ENCODE measurements at regions not wholly inside any gene's neighbourhood (a gene's known extent, or its start where the extent isn't known, plus 50 kb on each side); places are given as distances from the start of the nearest gene placed in this dataset.

- TF ChIP-seq CTCF (IDR thresholded peaks at IDR 0.05) (no peak), POLR2AphosphoS5 (IDR thresholded peaks at IDR 0.05) (no peak)
Observed at GRCh38 chr6:21521276-21521675, 72.3 kb upstream of the SOX4 start.
